GM21723 (cell line): ENCODE measurements at regions not wholly inside any gene's neighbourhood (a gene's known extent, or its start where the extent isn't known, plus 50 kb on each side); places are given as distances from the start of the nearest gene placed in this dataset.
"Not testable (repeated sequence)": the region's sequence is repeated elsewhere in the genome, so short reads cannot be mapped to it uniquely, and the experiment has no call there.

ENCODE experiments used
- ATAC-seq: cut with Tn5 transposase; IDR thresholded peaks from one replicate; pipeline ENCODE4 v1.9.1; 2021; ENCODE audit warnings: mild to moderate bottlenecking, moderate library complexity; ENCODE audit not compliant: unreplicated experiment

GRCh38 chr12:45490232-45490881 is 239.1 kb upstream of the ARID2 start:
- no peak for ATAC-seq

GRCh38 chr12:45494279-45494678 is 235.2 kb upstream of the ARID2 start:
- no peak for ATAC-seq

GRCh38 chr12:45498645-45499044 is 230.9 kb upstream of the ARID2 start:
- ATAC-seq, result no peak

- ATAC-seq, result no peak
Observed at GRCh38 chr12:45502481-45503128, 226.9 kb upstream of the ARID2 start.

- ATAC-seq, result no peak
Observed at GRCh38 chr12:45503899-45504298, 225.6 kb upstream of the ARID2 start.

GRCh38 chr12:45504316-45505010 is 225.0 kb upstream of the ARID2 start:
- no peak for ATAC-seq

GRCh38 chr12:45509187-45509586 is 220.3 kb upstream of the ARID2 start:
- no peak for ATAC-seq

GRCh38 chr12:45509621-45510020 is 219.9 kb upstream of the ARID2 start:
- no peak for ATAC-seq

- no peak for ATAC-seq
Observed at GRCh38 chr12:45517381-45517780, 212.1 kb upstream of the ARID2 start.

GRCh38 chr12:45518291-45519235 is 210.9 kb upstream of the ARID2 start:
- ATAC-seq, result no peak

GRCh38 chr12:45522227-45522626 is 207.3 kb upstream of the ARID2 start:
- ATAC-seq, result no peak

GRCh38 chr12:45526823-45527222 is 202.7 kb upstream of the ARID2 start:
- not testable (repeated sequence) for ATAC-seq

GRCh38 chr12:45532113-45532512 is 197.4 kb upstream of the ARID2 start:
- no peak for ATAC-seq

GRCh38 chr12:45535610-45536180 is 193.8 kb upstream of the ARID2 start:
- ATAC-seq, result no peak

GRCh38 chr12:45536284-45536683 is 193.2 kb upstream of the ARID2 start:
- no peak for ATAC-seq

GRCh38 chr12:45540661-45541341 is 188.7 kb upstream of the ARID2 start:
- ATAC-seq, result no peak

GRCh38 chr12:45543887-45544286 is 185.6 kb upstream of the ARID2 start:
- peak; percentile 90 for ATAC-seq

- ATAC-seq, result no peak
Observed at GRCh38 chr12:45546545-45546944, 183.0 kb upstream of the ARID2 start.

GRCh38 chr12:45547132-45547531 is 182.4 kb upstream of the ARID2 start:
- no peak for ATAC-seq

- no peak for ATAC-seq
Observed at GRCh38 chr12:45547822-45548221, 181.7 kb upstream of the ARID2 start.
